22Rv1 (cell line): ENCODE measurements at regions not wholly inside any gene's neighbourhood (a gene's known extent, or its start where the extent isn't known, plus 50 kb on each side); places are given as distances from the start of the nearest gene placed in this dataset.
"Not testable (repeated sequence)": the region's sequence is repeated elsewhere in the genome, so short reads cannot be mapped to it uniquely, and the experiment has no call there.

Experiments
- CTCF ChIP-seq: fragments of 450-650 bp; IDR thresholded peaks from 2 replicates; pipeline ENCODE4 v1.5.1; 2017; ENCODE audit warnings: mild to moderate bottlenecking
- ZFX ChIP-seq: fragments of 450-650 bp; IDR thresholded peaks from 2 replicates; pipeline ENCODE4 v1.6.1; 2017; ENCODE audit warnings: antibody characterized with exemption, borderline replicate concordance

DNA sequence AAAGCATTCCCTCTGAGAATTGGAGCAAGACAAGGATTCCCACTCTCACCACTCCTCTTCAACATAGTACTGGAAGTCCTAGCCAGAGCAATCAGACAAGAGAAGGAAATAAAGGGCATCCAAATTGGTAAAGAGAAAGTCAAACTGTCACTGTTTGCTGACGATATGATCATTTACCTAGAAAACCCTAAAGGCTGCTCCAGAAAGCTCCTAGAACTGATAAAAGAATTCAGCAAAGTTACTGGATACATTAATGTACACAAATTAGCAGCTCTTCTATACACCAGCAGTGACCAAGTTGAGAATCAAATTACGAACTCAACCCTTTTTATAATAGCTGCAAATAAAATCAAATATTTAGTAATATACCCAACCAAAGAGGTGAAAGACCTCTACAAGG is 851.9 kb downstream of the FSCB start:
- TF ChIP-seq CTCF, ZFX: not testable (repeated sequence)
